GM12878 (cell line): ENCODE measurements at regions not wholly inside any gene's neighbourhood (a gene's known extent, or its start where the extent isn't known, plus 50 kb on each side); places are given as distances from the start of the nearest gene placed in this dataset.

Source experiments
- ATAC-seq: fragments of 200-7000 bp; cut with Tn5 transposase; 3 replicates; pipeline ENCODE4 v1.9.1; 2020; ENCODE audit warnings: mild to moderate bottlenecking, moderate library complexity
- BruUV-seq: library from RNA; stranded (reverse); fragments of 400-500 nt; replicated peaks from 2 replicates; lab custom pipeline; 2021; lab: Mats Ljungman, UMichigan
- CTCF ChIA-PET: fragments of 300-600 bp; sonication (Branson Sonifier 250); formaldehyde crosslinking; extraction: SDS; loops from one replicate; lab custom pipeline; 2021; ENCODE audit warnings: inconsistent platforms; lab: Yijun Ruan, JAX
- POLR2A ChIA-PET: fragments of 350-600 bp; formaldehyde crosslinking; extraction: SDS; loops from one replicate; lab custom pipeline; 2021; ENCODE audit warnings: inconsistent platforms; lab: Charles Lee
- RAD21 ChIA-PET: fragments of 300-600 bp; sonication (Branson Sonifier 250); formaldehyde crosslinking; loops from one replicate; lab custom pipeline; 2023; ENCODE audit warnings: antibody characterized with exemption; ENCODE audit not compliant: unreplicated experiment; lab: Charles Lee
- SMC1A ChIA-PET: fragments of 300-600 bp; sonication (Branson Sonifier 250); formaldehyde crosslinking; loops from one replicate; lab custom pipeline; 2023; ENCODE audit not compliant: unreplicated experiment, uncharacterized antibody; lab: Charles Lee
- DNase-seq: peaks from one replicate; pipeline ENCODE4 v3.0.0-alpha.2; 2011; ENCODE audit warnings: low read depth, low spot score
- FAIRE-seq: peaks from 3 replicates; lab custom pipeline; 2011; peaks lifted over from hg19 to GRCh38; lab: Jason Lieb, UNC
- H2AFZ ChIP-seq: 2 replicates; pipeline ENCODE4 v1.6.0; 2011; ENCODE audit warnings: low read depth, low read length, control low read depth; ENCODE audit not compliant: control insufficient read depth
- H3K27ac ChIP-seq: 2 replicates; pipeline ENCODE4 v1.5.1; 2011; ENCODE audit warnings: control low read depth; ENCODE audit not compliant: control insufficient read depth, insufficient read depth
- H3K27me3 ChIP-seq, 2 experiments: replicated peaks in 1 of 2; 2 replicates each; pipeline versions ENCODE4 v1.6.0 to v1.6.1; 2011; ENCODE audit warnings: low read length in 1 of 2; ENCODE audit not compliant: control insufficient read depth in 2 of 2, insufficient read depth in 2 of 2
- H3K36me3 ChIP-seq, 2 experiments: 2 replicates each; pipeline ENCODE4 v1.5.1; 2011; ENCODE audit warnings: low read length in 1 of 2; ENCODE audit not compliant: control insufficient read depth in 2 of 2, insufficient read depth in 2 of 2
- H3K4me1 ChIP-seq: 2 replicates; pipeline ENCODE4 v1.6.1; 2011; ENCODE audit warnings: mild to moderate bottlenecking, low read length, moderate library complexity, mixed read lengths; ENCODE audit not compliant: control insufficient read depth, insufficient read depth
- H3K4me2 ChIP-seq: 2 replicates; pipeline ENCODE4 v1.6.0; 2011; ENCODE audit warnings: control low read depth; ENCODE audit not compliant: control insufficient read depth, insufficient read depth
- H3K4me3 ChIP-seq: fragments of 200-600 bp; sonication (generic); 2 replicates; pipeline ENCODE4 v1.5.1; 2016
- H3K79me2 ChIP-seq: 2 replicates; pipeline ENCODE4 v1.6.0; 2011; ENCODE audit warnings: low read length; ENCODE audit not compliant: control insufficient read depth, insufficient read depth
- H3K9ac ChIP-seq: 2 replicates; pipeline ENCODE4 v1.8.0; 2011; ENCODE audit warnings: low read length, control low read depth, mixed read lengths; ENCODE audit not compliant: control insufficient read depth, insufficient read depth
- H3K9me3 ChIP-seq: replicated peaks from 3 replicates; pipeline ENCODE4 v1.5.1; 2011; ENCODE audit warnings: mild to moderate bottlenecking, low read length; ENCODE audit not compliant: control insufficient read depth, insufficient read depth
- H4K20me1 ChIP-seq: 2 replicates; pipeline ENCODE4 v1.6.0; 2011; ENCODE audit not compliant: control insufficient read depth, insufficient read depth
- BHLHE40 ChIP-seq, 2 experiments: fragments of 450-650 bp in 1 of 2; IDR thresholded peaks; 2 replicates each; pipeline ENCODE4 v1.6.1; 2011 to 2017; ENCODE audit warnings: low read depth in 2 of 2, borderline replicate concordance in 1 of 2, improper control_type of control experiment in 1 of 2, low read length in 1 of 2, mild to moderate bottlenecking in 1 of 2
- ESRRA ChIP-seq: IDR thresholded peaks from 2 replicates; pipeline ENCODE4 v1.6.1; 2012; ENCODE audit warnings: mild to moderate bottlenecking, low read length, improper control_type of control experiment
- GATAD2B ChIP-seq: fragments of 450-650 bp; conservative IDR thresholded peaks from 2 replicates; pipeline ENCODE4 v1.6.1; 2017; ENCODE audit warnings: low read depth, mild to moderate bottlenecking, moderate library complexity
- MEF2A ChIP-seq: IDR thresholded peaks from 2 replicates; pipeline ENCODE4 v1.6.1; 2011; ENCODE audit warnings: low read depth, mild to moderate bottlenecking, low read length, moderate library complexity; ENCODE audit not compliant: insufficient read depth
- MEF2B ChIP-seq: fragments of 450-650 bp; IDR thresholded peaks from 2 replicates; pipeline ENCODE4 v1.6.1; 2018; ENCODE audit warnings: mild to moderate bottlenecking, moderate library complexity; ENCODE audit not compliant: partially characterized antibody, poor library complexity, severe bottlenecking
- PRDM15 ChIP-seq: fragments of 450-650 bp; formaldehyde crosslinking; IDR thresholded peaks from 2 replicates; pipeline ENCODE4 v1.4.0; 2020; ENCODE audit warnings: mild to moderate bottlenecking, moderate library complexity
- SP1 ChIP-seq: IDR thresholded peaks from one replicate; pipeline ENCODE4 v1.6.1; 2011; ENCODE audit warnings: low read depth, low read length
- WGBS: methylation state at CpG from one replicate; pipeline ENCODE4 v1.1.6; 2016; ENCODE audit warnings: low lambda C conversion rate; ENCODE audit not compliant: insufficient replicate concordance, insufficient coverage; ENCODE audit errors: missing lambda C conversion rate; 5-methylcytosine and 5-hydroxymethylcytosine counted together
- in situ Hi-C: fragments of 300-500 bp; cut with MboI; formaldehyde crosslinking; loops from 9 replicates; pipeline ENCODE4 v1.14.3; 2018; ENCODE audit warnings: mixed read lengths
- intact Hi-C: fragments of 100-400 bp; cut with micrococcal nuclease; formaldehyde crosslinking; loops from one replicate; pipeline ENCODE4 v1.14.2; 2022; ENCODE audit not compliant: unreplicated experiment
- TF ChIP-seq, protein P1 (sequence below): IDR thresholded peaks from 2 replicates; pipeline ENCODE4 v1.6.1; 2011; ENCODE audit warnings: mild to moderate bottlenecking, low read depth, low read length, moderate library complexity; ENCODE audit not compliant: insufficient replicate concordance
- TF ChIP-seq, protein P2 (sequence below): fragments of 450-650 bp; IDR thresholded peaks from 2 replicates; pipeline ENCODE4 v1.6.1; 2017; ENCODE audit warnings: mild to moderate bottlenecking
- TF ChIP-seq, protein P3 (sequence below): fragments of 450-650 bp; IDR thresholded peaks from 2 replicates; pipeline ENCODE4 v1.6.1; 2017; ENCODE audit warnings: mild to moderate bottlenecking, moderate library complexity

- TF ChIP-seq PRDM15 (CRISPR knock-in tag) (no peak), BHLHE40 (IDR thresholded peaks at IDR 0.05; ENCODE audit: borderline replicate concordance in 1 of 2, low read depth in 2 of 2, low read length in 1 of 2) (no peak)
- TF ChIP-seq, protein P1, sequence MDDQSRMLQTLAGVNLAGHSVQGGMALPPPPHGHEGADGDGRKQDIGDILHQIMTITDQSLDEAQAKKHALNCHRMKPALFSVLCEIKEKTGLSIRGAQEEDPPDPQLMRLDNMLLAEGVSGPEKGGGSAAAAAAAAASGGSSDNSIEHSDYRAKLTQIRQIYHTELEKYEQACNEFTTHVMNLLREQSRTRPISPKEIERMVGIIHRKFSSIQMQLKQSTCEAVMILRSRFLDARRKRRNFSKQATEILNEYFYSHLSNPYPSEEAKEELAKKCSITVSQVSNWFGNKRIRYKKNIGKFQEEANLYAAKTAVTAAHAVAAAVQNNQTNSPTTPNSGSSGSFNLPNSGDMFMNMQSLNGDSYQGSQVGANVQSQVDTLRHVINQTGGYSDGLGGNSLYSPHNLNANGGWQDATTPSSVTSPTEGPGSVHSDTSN: no peak
These were observed 135.3 kb upstream of the MAP9 start (continued) for GRCh38 chr4:155512046-155512445.

DNA sequence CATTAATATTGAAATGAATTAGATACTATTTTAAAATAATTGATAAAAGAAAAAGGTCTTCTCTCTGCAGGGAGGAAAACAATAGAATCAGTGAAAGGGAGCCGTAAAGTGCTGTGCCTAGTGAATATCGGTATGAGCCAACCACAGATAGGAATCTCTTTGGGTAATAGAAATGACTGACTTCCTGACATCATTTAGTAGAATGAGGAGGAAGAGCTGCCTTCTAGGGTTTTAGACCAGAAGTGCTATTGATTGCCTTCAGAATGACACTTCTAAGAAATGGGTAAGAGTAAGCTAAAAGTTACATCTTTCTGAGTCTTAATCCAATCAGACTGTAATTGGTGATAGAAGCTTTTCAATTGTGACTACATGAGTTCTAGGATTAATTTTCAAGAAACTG is 134.0 kb upstream of the MAP9 start:
- Histone ChIP-seq H3K27ac (no peak overlapping the region), H4K20me1 (no peaks in the 10 kb centered on the region), H3K4me3 (no peak overlapping the region), H3K27me3 (no peaks in the 10 kb centered on the region; a peak in 2 of 4 replicates), H3K79me2 (no peaks in the 10 kb centered on the region), H3K9me3 (no peaks in the 10 kb centered on the region), H3K9ac (no peak overlapping the region), H3K4me1 (no peaks in the 10 kb centered on the region), H3K4me2 (no peak overlapping the region), H3K36me3 (no peaks in the 10 kb centered on the region), H2AFZ (no peak overlapping the region)
- no peak for FAIRE-seq
- no peak for TF ChIP-seq ESRRA
- TF ChIP-seq GATAD2B: no peak
- TF ChIP-seq, protein P2, sequence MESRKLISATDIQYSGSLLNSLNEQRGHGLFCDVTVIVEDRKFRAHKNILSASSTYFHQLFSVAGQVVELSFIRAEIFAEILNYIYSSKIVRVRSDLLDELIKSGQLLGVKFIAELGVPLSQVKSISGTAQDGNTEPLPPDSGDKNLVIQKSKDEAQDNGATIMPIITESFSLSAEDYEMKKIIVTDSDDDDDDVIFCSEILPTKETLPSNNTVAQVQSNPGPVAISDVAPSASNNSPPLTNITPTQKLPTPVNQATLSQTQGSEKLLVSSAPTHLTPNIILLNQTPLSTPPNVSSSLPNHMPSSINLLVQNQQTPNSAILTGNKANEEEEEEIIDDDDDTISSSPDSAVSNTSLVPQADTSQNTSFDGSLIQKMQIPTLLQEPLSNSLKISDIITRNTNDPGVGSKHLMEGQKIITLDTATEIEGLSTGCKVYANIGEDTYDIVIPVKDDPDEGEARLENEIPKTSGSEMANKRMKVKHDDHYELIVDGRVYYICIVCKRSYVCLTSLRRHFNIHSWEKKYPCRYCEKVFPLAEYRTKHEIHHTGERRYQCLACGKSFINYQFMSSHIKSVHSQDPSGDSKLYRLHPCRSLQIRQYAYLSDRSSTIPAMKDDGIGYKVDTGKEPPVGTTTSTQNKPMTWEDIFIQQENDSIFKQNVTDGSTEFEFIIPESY: no peak
- TF ChIP-seq MEF2B: no peak
- TF ChIP-seq, protein P3, sequence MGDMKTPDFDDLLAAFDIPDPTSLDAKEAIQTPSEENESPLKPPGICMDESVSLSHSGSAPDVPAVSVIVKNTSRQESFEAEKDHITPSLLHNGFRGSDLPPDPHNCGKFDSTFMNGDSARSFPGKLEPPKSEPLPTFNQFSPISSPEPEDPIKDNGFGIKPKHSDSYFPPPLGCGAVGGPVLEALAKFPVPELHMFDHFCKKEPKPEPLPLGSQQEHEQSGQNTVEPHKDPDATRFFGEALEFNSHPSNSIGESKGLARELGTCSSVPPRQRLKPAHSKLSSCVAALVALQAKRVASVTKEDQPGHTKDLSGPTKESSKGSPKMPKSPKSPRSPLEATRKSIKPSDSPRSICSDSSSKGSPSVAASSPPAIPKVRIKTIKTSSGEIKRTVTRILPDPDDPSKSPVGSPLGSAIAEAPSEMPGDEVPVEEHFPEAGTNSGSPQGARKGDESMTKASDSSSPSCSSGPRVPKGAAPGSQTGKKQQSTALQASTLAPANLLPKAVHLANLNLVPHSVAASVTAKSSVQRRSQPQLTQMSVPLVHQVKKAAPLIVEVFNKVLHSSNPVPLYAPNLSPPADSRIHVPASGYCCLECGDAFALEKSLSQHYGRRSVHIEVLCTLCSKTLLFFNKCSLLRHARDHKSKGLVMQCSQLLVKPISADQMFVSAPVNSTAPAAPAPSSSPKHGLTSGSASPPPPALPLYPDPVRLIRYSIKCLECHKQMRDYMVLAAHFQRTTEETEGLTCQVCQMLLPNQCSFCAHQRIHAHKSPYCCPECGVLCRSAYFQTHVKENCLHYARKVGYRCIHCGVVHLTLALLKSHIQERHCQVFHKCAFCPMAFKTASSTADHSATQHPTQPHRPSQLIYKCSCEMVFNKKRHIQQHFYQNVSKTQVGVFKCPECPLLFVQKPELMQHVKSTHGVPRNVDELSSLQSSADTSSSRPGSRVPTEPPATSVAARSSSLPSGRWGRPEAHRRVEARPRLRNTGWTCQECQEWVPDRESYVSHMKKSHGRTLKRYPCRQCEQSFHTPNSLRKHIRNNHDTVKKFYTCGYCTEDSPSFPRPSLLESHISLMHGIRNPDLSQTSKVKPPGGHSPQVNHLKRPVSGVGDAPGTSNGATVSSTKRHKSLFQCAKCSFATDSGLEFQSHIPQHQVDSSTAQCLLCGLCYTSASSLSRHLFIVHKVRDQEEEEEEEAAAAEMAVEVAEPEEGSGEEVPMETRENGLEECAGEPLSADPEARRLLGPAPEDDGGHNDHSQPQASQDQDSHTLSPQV: no peak
- TF ChIP-seq MEF2A: no peak
- TF ChIP-seq SP1: no peak
- ATAC-seq: no peak
- intact Hi-C loops: no loop called here
- in situ Hi-C loops: no loop called here
- ChIA-PET SMC1A (interaction anchor here (0.6 to 2.5 kb wide), 3 partner anchors 10 to 32 kb away, joined by 3 to 11 read pairs (median 5); no protein-coding TSS in a partner anchor), POLR2A (no interaction called here), CTCF (interaction anchor here (0.9 to 1.0 kb wide), 2 partner anchors 25 to 65 kb away, joined by 3 read pairs; no protein-coding TSS in a partner anchor), RAD21 (interaction anchor here (1.1 kb wide), 1 partner anchor 14 kb away, joined by 3 read pairs; no protein-coding TSS in a partner anchor)
- no peak for DNase-seq
- no TSS peak for BruUV-seq
- 20% methylated on average over 2 of the region's 2 CpGs for WGBS
